ENCODE measurements at regions not wholly inside any gene's neighbourhood (a gene's known extent, or its start where the extent isn't known, plus 50 kb on each side); places are given as distances from the start of the nearest gene placed in this dataset.

DNA sequence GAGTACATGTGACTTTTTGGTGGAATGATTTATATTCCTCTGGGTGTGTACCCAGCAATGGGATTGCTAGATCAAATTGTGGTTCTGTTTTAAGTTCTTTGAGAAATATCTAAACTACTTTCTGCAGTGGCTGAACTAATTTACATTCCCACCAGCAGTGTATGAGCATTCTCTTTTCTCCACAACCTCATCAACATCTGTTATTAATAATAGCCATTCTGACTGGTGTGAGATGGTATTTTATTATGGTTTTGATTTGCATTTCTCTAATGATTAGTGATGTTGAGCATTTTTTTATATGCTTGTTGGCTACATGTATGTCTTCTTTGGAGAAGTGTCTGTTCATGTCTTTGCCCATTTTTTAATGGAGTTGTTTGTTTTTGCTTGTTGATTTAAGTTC is 267.4 kb upstream of the NT5C1B start:
- DNase-seq, result no peak

DNA sequence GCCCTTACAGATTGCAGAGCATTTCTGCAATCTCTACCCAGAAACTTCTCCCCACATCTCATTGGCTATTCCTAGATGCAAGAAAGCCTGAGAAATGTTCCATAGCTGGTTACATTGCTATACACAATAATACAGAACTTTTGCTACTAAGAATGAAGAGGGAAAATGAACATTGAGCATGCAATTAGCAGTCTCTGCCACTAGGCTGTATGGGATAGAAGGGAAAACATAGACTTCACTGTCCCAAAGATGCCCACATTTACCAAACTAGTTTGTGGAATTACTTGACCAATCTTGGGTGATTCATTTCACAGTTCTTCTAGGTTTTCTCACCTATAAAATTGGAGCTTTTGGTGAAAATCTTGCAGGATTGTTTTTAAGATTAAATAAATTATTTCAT is 265.7 kb upstream of the NT5C1B start:
- no peak for DNase-seq

DNA sequence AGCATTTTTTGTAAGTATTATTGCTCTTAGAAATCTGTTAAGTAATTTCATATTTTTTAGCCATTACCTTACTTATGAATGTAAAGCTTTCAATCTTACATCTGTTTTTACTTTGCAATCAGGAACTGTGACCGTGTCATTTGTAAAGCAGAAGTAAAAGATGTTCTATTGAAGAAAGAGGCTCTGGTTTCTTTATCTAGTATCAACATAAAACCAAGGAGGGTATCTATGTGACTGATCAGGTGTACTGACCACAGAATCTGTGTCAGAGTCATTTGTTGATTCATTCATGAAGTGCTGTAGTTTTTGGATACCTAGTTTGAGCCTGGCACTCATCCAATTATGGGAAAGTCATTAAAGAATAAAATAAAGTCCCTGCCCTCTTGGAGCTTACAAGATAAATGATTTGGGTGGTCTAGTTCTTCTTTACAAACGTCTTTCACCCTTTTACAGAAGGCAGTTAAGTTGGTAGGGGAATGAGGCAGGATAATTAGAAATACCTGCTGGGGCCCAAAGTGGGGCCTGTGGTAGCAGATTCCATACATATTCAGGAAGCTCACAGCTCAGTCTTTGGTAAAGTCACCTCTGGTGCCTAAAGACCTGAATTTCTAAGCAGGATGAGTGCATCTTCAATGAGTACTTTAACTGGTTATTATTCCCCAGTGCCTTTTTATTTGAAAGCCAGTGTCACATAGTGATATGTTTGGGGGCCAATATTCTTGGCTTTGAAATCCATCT is 260.6 kb upstream of the NT5C1B start:
- peak; percentile 6 for DNase-seq

DNA sequence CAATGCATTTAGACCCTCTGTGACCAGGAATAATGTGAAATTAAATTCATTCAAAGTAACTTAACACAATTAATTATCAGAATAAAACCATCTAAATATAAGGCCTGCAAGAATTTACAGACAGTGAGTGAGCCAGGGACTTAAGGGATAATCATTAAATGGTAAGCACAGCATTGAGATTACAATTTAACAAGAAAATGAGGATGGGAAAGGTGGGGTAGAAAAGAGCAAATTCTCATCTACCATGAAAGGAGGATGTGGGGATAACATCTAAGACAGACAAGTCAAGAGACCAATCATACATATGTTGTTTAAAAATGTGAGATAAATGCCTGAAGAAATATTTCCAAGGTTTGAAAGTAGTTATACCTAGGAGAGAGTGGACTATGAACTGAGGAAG is 259.3 kb upstream of the NT5C1B start:
- DNase-seq, result no peak

DNA sequence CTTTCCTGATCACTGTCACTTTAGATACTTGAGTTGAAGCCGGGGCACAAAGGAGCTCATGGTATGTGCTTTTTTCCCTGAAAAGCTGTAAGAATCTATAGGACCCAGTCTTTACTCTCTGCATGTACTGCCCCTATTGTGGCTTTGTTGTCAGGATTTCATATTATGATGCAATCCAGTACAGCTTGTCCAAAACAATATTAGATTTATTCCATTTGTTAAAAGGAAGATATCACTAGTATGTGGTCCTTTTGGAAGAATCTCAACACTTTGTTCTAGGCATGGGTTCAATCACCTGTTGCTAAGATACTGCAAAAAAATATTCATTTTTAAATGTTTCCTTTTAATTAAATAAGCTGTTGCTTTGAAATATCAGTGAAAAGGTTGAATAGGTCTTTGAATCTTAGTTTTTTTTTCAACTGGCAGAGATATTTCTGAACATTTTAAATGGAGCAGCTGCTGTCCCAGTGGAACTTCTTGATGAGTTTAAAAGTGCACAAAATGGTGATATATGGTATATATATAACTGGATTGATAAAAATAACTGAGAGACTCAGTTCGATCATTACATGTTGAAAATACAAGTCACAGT is 256.6 kb upstream of the NT5C1B start:
- DNase-seq, result no peak

DNA sequence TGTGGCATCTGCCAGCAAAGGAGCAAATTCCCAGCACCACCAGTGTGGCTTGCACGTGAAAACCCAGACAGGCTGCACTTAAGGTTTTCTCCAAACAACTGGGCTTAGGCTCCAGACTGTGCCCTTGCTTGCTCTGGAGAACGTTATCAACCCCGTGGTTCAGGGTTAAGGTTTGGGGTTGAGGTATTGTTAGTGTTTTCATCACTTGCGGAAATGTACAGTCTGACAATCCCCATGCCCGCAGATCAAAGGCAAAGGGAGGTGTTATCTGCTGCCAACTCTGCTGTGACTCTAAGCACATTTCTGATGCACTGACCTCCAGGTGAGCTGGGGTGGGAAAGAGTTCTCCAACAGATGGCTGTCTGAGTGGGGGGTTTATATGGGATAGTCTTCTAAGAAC is 253.5 kb upstream of the NT5C1B start:
- DNase-seq, result no peak

DNA sequence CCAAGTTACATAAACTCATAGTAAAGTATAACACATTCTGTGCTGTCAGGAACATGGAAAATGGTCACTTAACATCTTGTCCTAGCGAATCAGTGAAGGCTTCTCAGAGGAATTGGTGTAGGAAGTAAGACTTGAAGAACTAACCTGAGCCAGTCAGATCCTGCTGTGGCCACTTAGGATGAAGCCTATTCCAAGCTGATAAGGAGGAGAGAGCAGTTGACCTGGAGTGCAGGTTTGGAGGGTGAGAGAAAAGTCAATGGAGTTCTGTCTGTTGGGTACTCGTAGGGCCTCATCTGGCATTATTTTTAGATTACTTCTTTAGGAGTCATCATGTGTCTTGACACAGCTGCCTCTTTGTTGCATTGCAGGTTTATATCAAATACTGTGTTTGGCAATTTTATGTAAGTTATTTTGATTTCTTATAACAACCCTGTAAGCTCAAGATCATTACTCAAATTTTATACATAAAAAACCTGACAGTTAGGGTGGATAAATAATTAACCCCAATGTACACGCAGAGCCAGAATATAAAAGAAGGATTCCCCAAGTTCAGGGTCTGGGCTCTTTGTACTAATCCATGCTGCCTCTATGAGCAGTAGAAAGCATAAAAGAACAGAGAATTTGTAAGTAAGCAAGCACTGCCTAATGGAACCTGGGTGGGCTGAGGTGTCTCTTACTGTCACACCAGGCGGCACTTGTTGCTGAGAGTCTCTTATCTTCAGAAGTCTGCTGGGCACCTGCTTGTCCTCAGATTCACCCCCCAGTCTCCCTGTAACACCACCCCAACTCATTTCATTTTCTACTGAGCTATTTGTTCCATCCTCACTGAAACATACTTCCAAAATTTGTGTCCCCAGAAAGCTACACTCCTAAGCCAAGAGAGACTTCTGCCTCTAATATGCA is 252.1 kb upstream of the NT5C1B start:
- no peak for DNase-seq

DNA sequence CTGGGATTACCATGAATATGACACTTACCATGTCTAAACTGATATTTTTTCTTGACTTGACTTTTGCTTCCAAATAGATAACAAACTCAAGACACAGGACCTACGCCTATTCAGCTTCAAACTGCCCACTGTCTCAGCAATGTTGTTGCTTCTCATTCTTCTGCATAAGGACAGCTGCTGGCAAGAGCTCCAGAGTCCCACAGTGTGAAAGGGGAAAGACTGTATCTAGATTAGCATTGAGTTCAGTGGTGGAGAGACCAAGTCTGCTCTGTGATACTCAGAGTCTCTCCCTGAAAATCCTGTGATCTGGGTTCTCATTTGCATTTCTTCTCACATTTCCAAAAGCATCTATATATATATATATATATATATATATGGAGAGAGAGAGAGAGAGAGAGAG is 247.9 kb upstream of the NT5C1B start:
- DNase-seq, result no peak

DNA sequence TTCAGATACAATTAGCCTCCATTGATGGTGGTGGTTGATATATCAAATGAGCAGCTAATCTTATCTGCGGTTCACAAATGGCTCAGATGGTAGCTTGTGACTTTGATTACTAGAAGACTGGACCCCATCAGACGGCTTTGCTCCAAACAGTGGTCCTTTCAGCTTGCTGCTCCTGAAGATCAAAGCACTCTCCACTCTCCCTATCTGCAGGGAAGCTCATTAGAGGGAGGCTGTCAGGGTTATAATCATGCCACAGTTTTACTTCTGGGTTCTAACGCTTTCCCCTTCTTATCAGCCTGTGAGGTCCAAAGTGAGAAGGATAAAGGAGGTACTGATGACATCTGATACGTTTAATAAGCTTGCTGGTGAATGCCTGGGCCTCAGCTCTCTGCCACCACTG is 247.1 kb upstream of the NT5C1B start:
- no peak for DNase-seq

DNA sequence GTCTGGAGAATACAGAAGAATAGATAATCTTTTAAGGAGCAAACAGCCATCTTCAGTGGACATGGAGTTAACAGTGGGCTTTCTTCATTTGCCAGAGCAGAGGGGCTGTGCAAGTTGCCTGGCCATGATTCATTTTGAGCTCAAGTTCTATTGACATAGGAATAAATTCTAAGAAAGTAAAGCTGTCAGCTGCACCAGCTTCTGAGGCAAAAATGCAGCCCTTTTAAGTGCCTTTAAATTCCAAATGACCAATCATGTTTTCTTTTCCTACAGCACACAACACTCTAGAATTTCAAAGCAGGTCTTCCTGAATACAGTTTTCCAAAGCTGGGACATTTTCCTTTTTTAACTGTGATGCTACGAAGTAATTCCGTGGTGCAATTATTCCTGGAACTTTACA is 246.4 kb upstream of the NT5C1B start:
- no peak for DNase-seq

DNA sequence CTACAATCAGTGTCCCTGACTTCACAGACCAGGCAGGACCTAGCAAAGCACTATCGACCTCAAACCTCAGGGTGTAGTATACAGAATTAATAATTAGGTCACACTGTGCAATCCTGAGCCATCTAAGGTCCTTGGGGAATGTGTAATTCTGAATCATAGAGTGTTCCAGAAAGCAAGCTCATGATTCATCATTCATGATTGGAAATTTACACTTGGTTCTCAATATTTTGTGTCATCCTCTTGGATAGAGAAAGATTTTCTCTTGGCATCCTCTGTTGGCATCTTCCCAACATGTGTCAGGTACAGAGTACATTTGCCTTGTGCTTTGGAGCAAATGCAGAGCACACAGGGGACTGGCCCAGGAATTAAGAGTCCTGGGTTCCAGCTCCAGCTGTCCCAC is 245.0 kb upstream of the NT5C1B start:
- DNase-seq, result no peak

DNA sequence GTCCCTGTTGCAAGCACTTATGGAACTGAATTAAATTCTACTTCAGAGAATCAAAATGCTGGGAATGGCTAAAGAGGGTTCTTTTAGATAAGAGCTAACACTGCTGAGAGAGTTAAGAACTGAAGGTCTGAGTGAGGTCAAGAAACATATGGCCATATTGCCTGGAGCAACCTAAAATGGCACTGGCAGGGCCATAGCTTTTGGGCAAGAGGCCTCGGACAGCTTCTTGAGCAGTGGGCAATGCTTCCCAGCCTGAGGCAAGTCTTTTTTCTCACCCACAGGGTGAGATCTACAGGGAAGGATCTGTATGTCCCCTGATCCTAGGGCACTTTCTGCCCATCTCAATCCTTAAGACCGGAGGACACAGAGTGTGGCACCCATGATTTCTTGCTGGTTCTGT is 244.6 kb upstream of the NT5C1B start:
- no peak for DNase-seq

DNA sequence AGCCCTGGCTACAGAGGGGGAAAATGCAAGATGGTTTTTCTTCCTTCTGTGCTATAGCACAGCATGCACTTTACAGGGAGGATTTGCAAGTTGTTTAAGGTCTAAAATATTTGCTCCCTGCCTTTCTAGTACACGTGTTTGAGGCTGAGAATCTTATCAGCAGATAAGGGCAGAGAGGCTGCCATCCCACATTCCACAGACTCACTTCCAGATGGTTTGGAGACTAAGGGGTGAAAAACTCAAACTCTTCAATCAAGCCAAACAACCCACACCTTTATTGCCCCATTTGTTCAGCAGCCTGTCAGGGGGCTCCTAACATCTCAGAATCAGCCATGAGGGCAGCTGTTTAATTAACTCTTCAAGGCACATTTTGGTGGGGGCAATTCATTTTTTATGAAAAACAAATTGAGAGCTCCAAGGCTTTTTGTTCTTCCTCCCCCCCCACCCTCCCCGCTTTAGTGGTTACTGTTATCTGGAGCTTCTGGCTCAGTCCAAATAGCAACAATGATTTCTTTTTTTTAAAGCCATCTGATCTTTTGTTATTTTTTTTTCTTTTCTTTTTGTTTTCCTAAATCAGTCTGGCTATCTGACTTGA is 242.6 kb upstream of the NT5C1B start:
- DNase-seq, result no peak

DNA sequence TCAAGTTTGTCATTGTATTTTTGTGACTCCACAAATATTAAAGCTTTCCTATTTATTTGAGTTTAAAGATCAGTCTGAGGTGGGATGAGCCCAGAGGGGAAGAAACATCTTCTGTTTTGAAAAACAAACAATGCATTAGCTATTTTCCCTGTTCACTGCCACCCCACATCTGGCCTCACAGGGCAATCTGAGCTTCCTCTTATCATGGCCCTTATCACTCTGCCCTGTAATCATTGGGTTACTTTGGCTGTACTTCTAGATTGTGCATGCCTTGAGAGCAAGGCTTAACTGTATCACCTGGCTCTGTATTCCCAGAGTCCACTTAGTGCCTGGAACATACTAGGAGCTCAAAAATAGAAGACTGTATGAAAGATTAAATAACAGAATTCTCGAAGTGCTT is 241.6 kb upstream of the NT5C1B start:
- no peak for DNase-seq

DNA sequence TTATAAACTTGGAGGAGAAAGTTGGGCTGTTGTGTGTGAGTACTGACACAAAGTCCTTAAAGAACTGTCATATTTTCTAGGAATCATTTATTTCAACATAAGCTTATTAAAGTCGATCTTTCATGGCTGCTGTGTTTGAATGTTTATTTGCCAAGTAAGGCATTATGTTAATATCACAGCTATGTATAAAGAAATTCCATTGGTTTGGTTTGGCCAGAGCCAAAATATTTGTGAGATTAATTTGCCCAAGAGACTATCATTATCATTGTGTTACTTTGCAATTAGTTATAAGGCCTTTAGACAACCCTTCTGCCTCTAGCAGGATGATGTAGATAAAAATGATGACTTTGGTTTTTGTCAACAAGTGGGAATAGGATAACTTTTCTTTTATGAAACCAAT is 240.6 kb upstream of the NT5C1B start:
- DNase-seq, result no peak

DNA sequence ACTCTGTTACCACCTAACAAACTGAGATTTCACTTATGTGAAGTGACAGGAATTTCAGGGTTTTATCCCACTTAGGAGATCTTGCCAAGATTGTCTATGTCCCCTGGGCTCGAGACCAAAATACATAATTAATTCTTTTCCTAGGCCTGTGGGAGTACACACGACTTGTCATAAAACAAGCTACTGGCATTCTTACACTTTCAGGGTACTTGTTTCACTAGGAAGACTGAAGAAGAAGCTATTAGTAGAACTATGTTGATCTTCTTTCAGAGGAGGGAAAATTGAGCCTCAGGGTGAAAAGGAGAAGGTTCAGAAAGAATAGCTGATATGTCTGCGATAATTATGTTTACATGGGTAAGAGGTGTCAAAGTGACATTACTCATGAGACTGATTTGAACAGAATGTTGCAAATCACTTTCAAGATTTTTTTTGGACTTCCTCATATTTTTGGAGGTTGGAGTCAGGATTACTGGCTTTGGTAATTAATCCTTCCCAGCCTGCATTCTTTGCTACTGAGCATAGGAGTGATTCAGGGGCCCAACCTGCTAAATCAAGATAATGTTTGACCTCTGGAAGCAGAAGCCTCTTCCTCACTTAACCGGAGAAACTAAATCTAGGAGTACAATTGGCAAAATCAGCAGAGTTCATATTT is 240.0 kb upstream of the NT5C1B start:
- DNase-seq, result no peak

DNA sequence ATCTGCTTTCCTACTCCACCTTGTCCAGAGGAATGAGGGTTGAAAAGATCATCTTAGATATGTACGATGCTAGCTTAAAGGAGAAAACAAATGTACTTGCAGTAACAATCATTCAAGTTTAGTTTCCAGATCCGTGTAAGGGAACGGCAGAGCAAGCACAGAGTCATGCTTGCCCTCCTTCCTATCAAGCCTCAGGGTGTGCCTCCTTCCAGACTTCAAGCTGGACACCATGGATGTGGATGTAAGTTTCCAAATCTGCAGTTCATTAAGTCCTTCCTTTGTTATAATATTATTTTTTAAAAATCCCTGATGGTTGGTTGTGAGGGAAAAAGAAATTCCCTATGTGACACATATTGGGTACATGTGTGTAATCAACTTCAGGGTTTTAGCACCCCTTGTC is 238.9 kb upstream of the NT5C1B start:
- DNase-seq, result no peak

DNA sequence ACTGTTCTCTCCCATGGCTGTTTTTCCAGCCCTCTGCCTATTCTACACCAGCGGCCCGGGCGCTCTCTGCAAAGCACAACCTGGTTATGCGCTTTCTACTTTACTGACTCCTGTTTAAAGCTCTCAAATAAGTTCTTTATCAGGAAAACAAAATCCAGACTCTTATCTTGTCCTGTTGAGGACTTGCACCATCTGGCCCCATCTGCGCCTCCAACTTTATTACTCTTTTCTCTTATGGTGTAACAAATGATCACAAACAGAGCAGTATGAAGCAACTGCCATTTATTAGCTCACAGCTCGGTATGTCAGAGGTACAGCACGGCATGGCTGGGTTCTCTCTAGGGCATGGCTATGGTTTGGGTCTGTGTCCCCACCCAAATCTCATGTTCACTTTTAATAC is 236.5 kb upstream of the NT5C1B start:
- DNase-seq, result no peak

DNA sequence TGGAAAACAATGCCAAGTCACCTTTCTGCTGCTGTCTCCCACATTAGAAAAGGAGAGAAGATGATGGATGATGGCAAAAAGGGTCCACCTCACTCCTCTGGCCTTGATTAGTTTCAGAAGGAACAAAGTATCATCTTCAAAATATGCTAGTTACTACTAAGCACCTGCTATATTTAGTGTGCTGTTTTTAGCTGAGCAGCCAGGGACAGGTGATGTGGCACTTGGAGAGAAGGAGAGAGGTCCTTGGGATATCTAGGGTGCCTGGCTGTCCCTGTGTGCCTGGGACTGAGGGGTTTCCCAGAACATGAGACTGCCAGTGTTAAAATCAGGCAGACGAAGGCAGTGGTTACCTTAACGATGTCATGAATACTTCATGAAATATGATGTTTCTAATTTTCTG is 235.5 kb upstream of the NT5C1B start:
- no peak for DNase-seq

DNA sequence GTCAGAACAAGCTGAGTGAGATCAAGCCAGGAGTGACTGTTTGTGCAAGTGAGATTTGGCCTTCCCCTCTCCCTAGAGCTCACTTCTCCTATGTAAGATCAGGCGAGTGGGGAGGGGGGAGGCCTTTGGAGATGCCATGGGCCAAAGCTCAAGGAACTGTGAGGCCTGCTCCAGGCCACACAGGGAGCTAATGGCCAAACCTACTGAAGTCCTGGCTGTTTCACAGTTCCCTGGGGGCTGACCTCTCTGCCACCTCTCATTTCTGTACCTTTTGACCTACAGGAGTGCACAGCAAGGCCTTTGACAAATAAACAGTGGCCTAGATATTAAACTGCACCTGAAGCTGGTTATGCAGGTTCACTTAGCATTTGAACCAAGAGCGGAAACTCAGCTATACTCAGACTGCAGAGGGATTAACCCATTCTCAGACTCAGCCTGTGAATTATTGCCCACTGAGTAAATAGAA is 235.0 kb upstream of the NT5C1B start:
- no peak for DNase-seq

DNA sequence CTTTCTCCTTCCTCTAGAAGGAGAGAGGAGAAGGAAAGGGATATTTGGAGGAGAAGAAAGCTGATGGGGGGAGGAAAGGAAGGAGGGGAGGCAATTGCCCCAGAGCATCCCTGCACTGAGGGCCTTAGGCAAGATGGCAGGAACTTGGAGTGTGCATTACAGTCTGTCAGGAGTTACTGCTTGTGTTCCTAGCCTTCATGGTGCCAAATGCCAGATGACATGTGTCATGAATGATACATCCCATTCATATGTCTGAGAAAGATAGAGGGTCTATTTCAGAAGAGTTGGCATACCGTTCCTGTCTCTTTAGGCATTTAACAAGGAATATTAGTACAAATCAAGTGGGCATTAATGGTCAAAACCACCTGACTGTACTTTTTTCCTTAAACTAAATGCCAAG is 232.1 kb upstream of the NT5C1B start:
- no peak for DNase-seq

DNA sequence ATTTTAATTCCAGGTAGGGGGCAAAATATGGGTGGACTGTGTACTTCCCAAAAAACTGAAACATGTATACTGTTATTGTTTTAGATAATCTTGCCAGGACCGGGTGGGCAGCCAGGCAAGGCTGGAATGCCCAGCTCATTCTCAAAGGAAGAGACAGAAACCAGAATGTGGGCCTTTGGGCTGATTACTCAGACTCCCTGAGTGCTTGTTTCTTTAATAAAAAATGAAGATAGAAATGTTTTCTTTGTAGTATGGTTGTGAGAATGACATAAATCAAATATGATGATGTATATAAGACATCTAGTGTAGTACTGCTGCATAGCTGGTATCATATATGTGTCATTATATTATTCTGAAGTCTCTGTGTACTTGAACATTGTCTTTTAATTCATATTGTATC is 231.6 kb upstream of the NT5C1B start:
- DNase-seq, result no peak

DNA sequence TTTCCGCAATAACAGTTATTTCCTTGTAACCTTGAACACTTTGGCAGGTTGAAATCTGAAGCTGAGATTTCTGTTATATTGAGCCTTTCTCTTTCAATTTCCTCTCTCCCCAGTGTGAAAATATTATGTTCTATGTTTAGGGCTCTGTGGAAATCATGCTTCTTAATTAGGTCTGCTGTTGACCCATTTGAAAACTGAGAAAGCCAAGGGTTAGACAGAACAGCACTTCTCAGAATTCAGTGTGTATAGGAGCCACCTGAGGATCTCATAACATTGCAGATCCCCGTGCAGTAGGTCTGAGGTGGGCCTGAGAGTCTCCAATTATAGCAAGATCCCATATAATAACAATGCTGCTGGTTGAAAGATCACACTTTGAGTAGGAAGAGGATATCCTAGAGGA is 230.2 kb upstream of the NT5C1B start:
- no peak for DNase-seq

All from hematopoietic multipotent progenitor cell treated with erythropoietin and hydrocortisone succinate and interleukin-3 and kit ligand, for 4 days (in vitro differentiated cells).